GM12872 (cell line): ENCODE measurements at regions not wholly inside any gene's neighbourhood (a gene's known extent, or its start where the extent isn't known, plus 50 kb on each side); places are given as distances from the start of the nearest gene placed in this dataset.

Source experiments
- TF ChIP-seq, protein P1 (sequence below): IDR thresholded peaks from 3 replicates; pipeline ENCODE4 v1.5.1; 2011; ENCODE audit warnings: low read depth, mild to moderate bottlenecking, low read length, moderate library complexity; ENCODE audit not compliant: insufficient read depth

DNA sequence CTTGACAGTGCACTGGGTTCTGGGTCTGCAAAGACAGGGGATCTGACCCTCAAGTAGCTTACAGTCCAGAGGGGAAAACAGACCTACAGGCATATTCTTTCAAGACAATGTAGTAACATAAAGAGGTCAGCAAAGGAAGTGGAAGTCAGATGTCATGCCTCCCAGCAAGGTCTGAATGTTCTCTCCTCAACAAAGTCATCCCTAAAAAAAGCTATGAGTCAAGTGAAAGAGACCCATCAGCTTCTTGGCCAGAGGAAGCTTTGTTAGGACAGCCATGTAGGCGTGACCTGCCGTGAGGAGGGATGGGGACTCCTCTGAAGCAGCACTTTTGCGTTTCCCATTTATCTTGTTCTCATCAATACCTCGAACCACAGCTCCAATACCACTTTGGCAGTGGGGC lies 331.6 kb upstream of the NR2F2 start:
- TF ChIP-seq, protein P1, sequence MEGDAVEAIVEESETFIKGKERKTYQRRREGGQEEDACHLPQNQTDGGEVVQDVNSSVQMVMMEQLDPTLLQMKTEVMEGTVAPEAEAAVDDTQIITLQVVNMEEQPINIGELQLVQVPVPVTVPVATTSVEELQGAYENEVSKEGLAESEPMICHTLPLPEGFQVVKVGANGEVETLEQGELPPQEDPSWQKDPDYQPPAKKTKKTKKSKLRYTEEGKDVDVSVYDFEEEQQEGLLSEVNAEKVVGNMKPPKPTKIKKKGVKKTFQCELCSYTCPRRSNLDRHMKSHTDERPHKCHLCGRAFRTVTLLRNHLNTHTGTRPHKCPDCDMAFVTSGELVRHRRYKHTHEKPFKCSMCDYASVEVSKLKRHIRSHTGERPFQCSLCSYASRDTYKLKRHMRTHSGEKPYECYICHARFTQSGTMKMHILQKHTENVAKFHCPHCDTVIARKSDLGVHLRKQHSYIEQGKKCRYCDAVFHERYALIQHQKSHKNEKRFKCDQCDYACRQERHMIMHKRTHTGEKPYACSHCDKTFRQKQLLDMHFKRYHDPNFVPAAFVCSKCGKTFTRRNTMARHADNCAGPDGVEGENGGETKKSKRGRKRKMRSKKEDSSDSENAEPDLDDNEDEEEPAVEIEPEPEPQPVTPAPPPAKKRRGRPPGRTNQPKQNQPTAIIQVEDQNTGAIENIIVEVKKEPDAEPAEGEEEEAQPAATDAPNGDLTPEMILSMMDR: no peak

DNA sequence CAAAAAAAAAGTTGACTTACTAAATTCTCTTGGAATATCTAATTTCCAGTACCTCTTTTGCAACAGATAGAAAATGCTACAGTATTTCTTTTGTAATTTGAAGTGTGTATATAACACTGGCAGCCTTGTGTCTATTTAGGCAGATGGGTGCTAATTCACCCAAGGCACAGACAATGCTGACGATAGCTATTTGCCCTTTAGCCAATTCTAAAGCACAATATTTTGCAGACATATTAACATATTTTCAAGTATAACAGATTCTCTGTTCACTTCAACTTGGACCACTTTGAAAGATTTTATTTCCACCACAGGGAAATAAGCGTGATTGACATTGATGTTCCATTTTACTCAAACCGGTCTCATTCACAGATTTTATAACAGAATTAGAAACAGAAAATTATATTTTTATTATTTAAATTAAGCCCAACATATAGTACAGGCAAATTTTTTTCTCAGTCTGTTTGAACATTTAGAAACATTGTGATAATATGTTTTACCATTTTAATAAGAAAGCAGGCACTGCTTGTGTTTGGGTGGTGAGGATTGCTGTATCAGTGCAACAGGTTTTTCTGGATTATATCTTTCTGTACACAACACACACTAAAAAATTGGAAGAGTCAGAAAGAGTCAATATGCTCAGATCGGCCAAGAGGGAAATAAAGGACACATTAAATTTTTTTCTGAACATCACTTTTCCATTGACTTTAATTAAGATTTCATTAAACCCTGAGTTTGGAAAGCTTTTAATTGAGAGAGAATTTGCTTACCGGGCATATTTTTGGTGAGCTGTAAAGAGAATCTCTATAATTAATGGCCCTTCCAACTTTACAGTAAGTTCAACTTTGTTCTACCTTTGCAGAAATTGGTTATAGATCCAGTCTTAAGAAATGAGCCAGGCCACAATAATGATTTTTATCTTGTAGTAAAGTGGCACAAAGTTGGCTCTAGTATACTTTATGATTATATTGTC lies 327.3 kb upstream of the NR2F2 start:
- TF ChIP-seq, protein P1: no peak

DNA sequence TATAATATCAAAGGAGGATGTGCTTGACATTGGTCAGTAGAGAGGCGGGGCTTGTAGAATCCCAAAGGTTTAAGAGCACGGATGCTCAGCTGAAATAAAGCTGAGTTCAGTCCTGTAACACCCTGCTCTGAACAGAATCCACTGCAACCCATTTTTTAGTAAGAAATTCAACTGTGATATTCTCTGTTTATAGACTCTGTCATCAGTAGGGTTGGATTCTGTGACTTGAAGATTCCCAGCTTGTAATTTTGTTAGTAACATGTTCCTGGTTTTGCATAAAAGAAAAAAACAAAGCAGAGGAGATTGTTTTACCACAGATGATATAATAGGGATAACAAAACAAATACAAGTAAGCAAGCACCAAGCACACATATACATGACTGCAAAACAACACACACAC lies 324.6 kb upstream of the NR2F2 start:
- TF ChIP-seq, protein P1: no peak

DNA sequence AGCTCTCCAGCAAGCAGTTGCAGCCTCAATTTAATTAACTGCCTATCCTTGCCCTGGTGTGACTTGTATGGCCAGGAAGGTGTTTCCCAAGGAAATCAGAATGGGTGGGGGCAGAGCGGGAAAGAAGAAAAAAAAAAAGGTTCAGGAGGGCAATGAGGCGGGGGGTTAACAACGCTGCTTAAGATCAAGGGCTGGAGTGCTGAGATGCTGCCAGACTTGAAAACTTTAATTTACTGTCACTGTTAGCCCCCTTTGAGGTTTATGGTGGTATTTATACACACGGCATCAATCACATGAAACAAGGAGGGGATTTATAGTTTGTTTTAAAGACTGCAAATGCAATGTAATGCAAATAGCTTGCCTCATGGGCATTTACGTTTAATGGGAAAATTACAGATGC lies 319.4 kb upstream of the NR2F2 start:
- TF ChIP-seq, protein P1: no peak

DNA sequence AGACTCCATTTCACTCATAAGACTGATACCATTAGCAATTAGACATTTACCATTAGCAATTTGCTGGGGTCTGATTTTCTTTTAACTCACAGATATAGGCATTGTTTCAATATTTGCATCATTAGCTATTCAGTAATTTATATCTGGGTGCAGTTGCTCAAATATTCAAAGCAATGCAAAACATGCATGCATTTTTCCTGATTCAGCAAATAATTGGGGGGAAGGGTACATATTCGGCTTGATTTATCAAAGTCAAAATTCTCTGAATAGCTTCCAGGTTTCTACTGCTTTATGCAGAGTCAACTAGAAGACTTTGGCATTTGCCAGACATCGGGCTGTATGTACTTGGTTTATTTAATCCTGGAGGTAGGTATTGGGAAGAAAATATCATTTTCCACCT lies 315.6 kb upstream of the NR2F2 start:
- TF ChIP-seq, protein P1: no peak

DNA sequence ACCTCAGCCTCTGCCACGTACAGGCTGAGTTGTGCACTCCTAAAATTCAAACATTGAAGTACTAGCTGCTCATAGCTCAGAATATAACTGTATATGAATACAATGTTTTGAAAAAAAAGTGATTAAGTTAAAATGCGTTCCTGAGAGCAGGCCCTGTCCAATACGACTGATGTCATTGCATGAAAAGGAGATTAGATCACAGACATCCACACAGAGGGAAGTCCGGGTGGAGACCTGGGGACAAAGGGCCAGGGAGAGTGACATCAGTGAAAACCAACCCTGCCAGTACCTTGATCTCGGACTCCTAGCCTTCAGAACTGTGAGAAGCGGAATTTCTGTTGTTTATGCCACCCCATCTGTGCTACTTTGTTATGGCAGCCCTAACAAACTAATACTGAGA lies 311.4 kb upstream of the NR2F2 start:
- TF ChIP-seq, protein P1: no peak

DNA sequence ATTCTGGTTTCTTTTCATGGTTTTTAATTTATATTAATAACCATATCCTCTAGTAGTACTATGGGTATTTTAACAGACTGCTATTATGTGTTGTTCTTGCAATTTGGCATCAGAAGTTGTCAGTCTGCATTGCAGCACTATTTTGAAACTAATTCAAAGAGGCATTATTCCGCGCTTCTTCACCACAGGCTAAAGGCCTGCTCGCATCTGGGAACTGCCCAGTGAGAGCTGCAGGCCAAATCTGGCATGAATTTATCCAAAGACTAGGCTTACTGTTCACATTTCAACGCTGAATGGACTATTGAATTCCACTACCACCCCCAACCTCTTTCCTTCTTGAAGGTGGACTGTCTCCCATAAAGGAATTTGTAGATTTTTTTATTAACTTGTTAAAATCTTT lies 310.4 kb upstream of the NR2F2 start:
- TF ChIP-seq, protein P1: no peak
